ENCODE measurements at regions not wholly inside any gene's neighbourhood (a gene's known extent, or its start where the extent isn't known, plus 50 kb on each side); places are given as distances from the start of the nearest gene placed in this dataset.

DNA sequence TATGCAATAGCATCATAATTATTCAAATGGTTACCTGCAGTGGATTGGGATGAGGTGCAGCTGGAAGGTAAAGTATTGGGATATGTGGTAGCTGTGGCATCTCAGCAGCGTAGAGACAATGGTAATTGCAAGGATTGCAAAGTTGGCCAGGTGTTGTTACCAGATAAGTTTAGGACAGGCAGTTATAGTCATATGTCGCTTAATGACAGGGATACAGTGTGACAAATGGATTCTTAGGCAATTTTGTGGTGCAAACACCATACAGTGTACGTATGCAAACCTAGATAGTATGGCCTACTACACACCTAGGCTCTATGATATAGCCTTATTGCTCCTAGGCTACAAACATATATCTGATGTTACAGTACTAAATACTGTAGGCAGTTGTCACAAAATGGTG lies 163.5 kb upstream of the LYZL2 start:
- over 99% methylated on average over 3 of the region's 3 CpGs for WGBS
- intact Hi-C loops (cut with DNase I), result no loop called here
- ATAC-seq (no peak), DNase-seq (no peak)
- H3K4me3 ChIP-seq (ENCODE audit: low read length), result no peak overlapping the region
- no peak overlapping the region for H3K27ac ChIP-seq (ENCODE audit: low read length)
- no peaks in the 10 kb centered on the region for H3K4me1 ChIP-seq (ENCODE audit: control insufficient read depth, insufficient read depth, low read length)
- no peaks in the 10 kb centered on the region for H3K27me3 ChIP-seq (ENCODE audit: control insufficient read depth, insufficient read depth)
- no peaks in the 10 kb centered on the region for H3K9me3 ChIP-seq (ENCODE audit: control insufficient read depth, low read length)

DNA sequence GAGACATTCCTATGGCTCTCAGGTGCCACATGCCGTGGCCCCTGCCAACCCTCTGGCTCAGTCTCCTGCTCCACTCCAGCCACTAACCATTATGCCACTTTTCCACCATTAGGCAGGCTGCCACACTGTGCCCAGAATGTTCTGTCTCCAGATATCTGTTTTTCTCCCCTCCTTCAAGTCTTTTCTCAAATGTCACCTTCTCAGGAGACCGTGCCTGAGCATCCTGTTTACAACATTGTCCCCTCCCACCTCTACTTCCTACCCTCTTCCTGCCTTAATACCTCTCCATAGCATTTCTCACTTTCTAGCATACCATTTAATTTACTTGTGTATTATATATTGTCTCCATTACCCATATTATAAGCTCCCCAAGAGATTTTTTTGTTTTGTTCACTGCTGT lies 162.5 kb upstream of the LYZL2 start:
- no peak overlapping the region for H3K27ac ChIP-seq (ENCODE audit: low read length)
- intact Hi-C loops (cut with DNase I), result no loop called here
- WGBS, result 80% methylated on average over 2 of the region's 2 CpGs
- no peaks in the 10 kb centered on the region for H3K9me3 ChIP-seq (ENCODE audit: control insufficient read depth, low read length)
- H3K4me1 ChIP-seq (ENCODE audit: control insufficient read depth, insufficient read depth, low read length), result no peaks in the 10 kb centered on the region
- no peak for DNase-seq
- ATAC-seq, result no peak
- H3K4me3 ChIP-seq (ENCODE audit: low read length), result no peak overlapping the region
- H3K27me3 ChIP-seq (ENCODE audit: control insufficient read depth, insufficient read depth), result no peaks in the 10 kb centered on the region

DNA sequence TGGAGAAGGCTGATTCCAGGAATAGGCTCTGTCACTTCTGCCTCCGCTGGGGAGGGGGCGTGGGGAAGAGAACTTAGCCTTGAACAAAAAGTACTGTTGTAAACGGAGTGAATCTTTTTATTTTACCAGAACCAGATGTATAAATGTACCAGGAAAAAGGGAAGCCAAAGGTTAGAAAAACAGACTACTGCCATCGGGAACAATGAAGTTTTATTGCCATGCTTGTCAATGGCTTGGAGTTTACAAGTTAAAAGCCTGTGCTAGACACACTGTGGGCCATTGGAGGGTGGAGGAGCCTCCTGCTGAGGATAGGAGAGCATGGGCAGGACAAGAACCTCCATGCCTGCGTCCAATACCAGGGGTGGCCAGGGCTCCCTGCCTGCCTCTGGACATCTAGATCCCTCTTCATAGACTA lies 161.7 kb upstream of the LYZL2 start:
- intact Hi-C loops (cut with DNase I), result no loop called here
- ATAC-seq (no peak), DNase-seq (no peak)

DNA sequence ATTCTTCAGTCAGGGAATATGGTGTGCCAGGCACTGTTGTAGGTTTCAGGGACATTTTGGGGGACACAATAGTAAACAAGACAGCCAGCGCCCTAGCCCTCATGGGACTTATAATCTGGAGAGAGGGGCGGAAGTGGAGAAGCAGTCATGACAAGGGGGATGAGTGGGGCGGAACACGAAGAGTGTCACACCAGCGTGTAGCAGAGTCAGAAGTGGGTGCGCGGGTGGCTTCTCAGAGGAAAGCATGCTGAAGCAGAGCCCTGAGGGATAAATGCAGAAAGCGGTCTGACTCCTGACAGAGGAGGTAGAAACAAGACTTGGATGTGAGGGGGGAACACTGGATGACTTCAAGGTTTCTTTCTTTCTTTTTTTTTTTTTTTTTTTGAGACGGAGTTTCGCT lies 160.3 kb upstream of the LYZL2 start:
- no peak overlapping the region for H3K27ac ChIP-seq (ENCODE audit: low read length)
- H3K4me1 ChIP-seq (ENCODE audit: control insufficient read depth, insufficient read depth, low read length), result no peaks in the 10 kb centered on the region
- H3K27me3 ChIP-seq (ENCODE audit: control insufficient read depth, insufficient read depth), result no peaks in the 10 kb centered on the region
- WGBS, result 96% methylated on average over 9 of the region's 10 CpGs
- no peak overlapping the region for H3K4me3 ChIP-seq (ENCODE audit: low read length)
- intact Hi-C loops (cut with DNase I), result loop anchor here (10.0 kb wide), 5 partner anchors 235 to 695 kb away; partner anchors contain the start of genes ZEB1 (in 1 of the 4) and ZNF438 (in 1 of the 4)
- ATAC-seq (no peak), DNase-seq (no peak)
- no peaks in the 10 kb centered on the region for H3K9me3 ChIP-seq (ENCODE audit: control insufficient read depth, low read length)

More for the DNA sequence above, 161.7 kb upstream of the LYZL2 start:
- H3K4me1 ChIP-seq (ENCODE audit: control insufficient read depth, insufficient read depth, low read length), result no peaks in the 10 kb centered on the region
- no peak overlapping the region for H3K4me3 ChIP-seq (ENCODE audit: low read length)
- no peaks in the 10 kb centered on the region for H3K27me3 ChIP-seq (ENCODE audit: control insufficient read depth, insufficient read depth)
- WGBS, result 76% methylated on average over 5 of the region's 5 CpGs
- H3K9me3 ChIP-seq (ENCODE audit: control insufficient read depth, low read length), result no peaks in the 10 kb centered on the region
- H3K27ac ChIP-seq (ENCODE audit: low read length), result no peak overlapping the region

DNA sequence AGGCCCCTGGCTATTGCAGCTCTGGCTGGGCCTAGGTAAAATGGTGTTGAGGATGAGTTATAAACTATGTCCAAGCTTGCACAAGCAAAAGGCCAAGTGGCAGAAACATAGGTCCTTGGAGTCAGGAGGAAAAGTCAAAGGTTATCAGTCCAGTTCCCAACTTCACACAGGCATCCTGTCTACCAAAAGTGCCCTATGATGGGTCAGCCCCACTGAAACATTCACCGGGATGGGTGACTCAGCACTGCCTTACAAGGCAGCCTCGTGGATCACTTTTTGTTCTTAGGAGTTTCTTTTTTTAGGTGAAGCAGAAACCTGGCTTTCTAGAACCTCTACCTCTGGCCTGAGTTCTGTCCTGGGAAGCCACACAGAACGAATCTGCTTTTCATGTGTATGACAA lies 158.8 kb upstream of the LYZL2 start:
- no peaks in the 10 kb centered on the region for H3K9me3 ChIP-seq (ENCODE audit: control insufficient read depth, low read length)
- H3K27ac ChIP-seq (ENCODE audit: low read length), result no peak overlapping the region
- WGBS, result 66% methylated on average over 3 of the region's 3 CpGs
- no peaks in the 10 kb centered on the region for H3K27me3 ChIP-seq (ENCODE audit: control insufficient read depth, insufficient read depth)
- ATAC-seq (no peak), DNase-seq (no peak)
- no peaks in the 10 kb centered on the region for H3K4me1 ChIP-seq (ENCODE audit: control insufficient read depth, insufficient read depth, low read length)
- intact Hi-C loops (cut with DNase I), result loop anchor here (10.0 kb wide), 5 partner anchors 236 to 696 kb away; partner anchors contain the start of genes ZEB1 (in 1 of the 4) and ZNF438 (in 1 of the 4)
- no peak overlapping the region for H3K4me3 ChIP-seq (ENCODE audit: low read length)

DNA sequence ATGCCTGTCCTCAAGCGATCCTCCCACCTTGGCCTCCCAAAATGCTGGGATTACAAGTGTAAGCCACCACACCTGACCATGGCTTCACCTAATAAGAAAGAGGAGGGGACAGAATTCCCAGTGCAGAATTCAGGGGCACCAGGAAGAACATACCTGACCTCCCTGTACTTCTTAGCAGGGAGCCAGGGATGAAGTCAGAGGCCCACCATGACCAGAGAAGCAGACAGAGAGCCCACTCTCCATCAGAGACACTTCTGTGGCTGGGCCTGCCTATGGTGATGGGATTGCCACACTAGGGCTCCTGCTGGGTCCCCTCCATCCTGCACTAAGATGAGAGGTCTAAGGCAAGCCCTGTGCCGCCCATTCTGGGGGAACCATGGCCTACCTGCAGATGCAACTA lies 157.4 kb upstream of the LYZL2 start:
- ATAC-seq (no peak), DNase-seq (no peak)
- Histone ChIP-seq H3K4me1 (ENCODE audit: control insufficient read depth, insufficient read depth, low read length) (no peaks in the 10 kb centered on the region), H3K27me3 (ENCODE audit: control insufficient read depth, insufficient read depth) (no peaks in the 10 kb centered on the region), H3K4me3 (ENCODE audit: low read length) (no peak overlapping the region), H3K9me3 (ENCODE audit: control insufficient read depth, low read length) (no peaks in the 10 kb centered on the region), H3K27ac (ENCODE audit: low read length) (no peak overlapping the region)
- intact Hi-C loops (cut with DNase I), result loop anchor here (10.0 kb wide), 5 partner anchors 238 to 698 kb away; partner anchors contain the start of genes ZEB1 (in 1 of the 4) and ZNF438 (in 1 of the 4)
- 97% methylated on average over 2 of the region's 2 CpGs for WGBS

DNA sequence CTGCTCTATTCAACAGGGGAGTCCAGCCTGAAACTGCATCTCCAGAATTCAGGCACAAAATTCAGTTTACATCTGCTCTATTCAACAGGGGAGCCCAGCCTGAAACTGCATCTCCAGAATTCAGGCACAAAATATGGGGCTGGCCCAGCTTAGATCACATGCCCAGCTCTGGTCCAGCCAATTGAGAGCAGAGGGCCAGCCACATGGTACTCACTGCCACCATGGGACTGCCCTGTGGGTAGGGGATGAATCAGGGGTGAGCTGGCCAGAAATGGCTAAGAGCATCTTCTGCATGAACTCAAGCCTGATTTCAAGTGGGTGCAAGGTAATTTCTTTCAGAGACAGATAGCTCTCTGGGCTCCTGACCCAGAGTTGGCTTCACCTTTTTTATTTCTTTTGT lies 156.6 kb upstream of the LYZL2 start:
- no peak overlapping the region for H3K27ac ChIP-seq (ENCODE audit: low read length)
- intact Hi-C loops (cut with DNase I), result loop anchor here (10.0 kb wide), 5 partner anchors 239 to 699 kb away; partner anchors contain the start of genes ZEB1 (in 1 of the 4) and ZNF438 (in 1 of the 4)
- H3K4me1 ChIP-seq (ENCODE audit: control insufficient read depth, insufficient read depth, low read length), result no peaks in the 10 kb centered on the region
- H3K4me3 ChIP-seq (ENCODE audit: low read length), result no peak overlapping the region
- H3K27me3 ChIP-seq (ENCODE audit: control insufficient read depth, insufficient read depth), result no peaks in the 10 kb centered on the region
- ATAC-seq (no peak), DNase-seq (no peak)
- H3K9me3 ChIP-seq (ENCODE audit: control insufficient read depth, low read length), result no peaks in the 10 kb centered on the region

DNA sequence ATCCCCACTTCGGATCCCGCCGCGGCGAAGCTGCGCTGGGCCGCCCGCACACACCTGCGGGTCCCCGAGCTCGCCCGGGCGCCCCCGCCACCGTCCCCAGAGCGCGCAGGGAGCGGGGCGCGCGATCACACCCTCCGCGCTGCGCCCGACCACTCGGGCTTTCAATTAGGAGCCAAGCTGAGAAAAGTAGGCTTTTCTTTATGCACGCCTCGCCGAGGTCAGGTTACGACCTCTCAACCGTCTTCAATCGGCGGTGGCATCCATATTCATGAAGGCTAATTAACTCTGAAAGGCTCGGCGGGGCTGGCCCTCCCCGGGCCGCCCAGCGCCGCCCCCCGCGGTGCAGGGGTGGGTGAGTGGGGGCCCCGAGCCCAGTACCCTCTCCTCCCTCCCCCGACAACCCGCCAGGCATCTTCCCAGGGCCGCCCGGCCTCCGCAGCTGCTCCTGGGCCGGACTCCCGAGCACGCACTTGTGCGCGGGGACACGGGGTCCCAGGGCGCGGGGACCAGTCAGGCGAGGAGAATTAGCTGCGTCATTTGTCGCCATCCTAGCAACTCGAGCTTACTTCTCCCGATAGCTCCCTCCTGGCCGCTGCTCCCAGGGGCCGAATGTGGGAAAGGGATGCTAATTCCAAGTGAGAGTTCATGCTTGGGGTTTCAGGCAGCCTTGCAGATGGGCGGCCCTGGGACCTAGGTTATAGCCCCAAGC lies 155.5 kb upstream of the LYZL2 start:
- Histone ChIP-seq H3K9me3 (ENCODE audit: control insufficient read depth, low read length) (no peaks in the 10 kb centered on the region), H3K4me1 (ENCODE audit: control insufficient read depth, insufficient read depth, low read length) (no peaks in the 10 kb centered on the region), H3K4me3 (ENCODE audit: low read length) (peak overlapping the region; percentile 90), H3K27me3 (ENCODE audit: control insufficient read depth, insufficient read depth) (no peaks in the 10 kb centered on the region), H3K27ac (ENCODE audit: low read length) (peak overlapping the region; percentile 91)
- 1% methylated on average over 63 of the region's 63 CpGs for WGBS
- DNase-seq (peak; percentile 87 to 94 (median 93)), ATAC-seq (peak; percentile 90)
- intact Hi-C loops (cut with DNase I), result loop anchor here (5.0 to 10.0 kb wide), 6 partner anchors 240 to 700 kb away; partner anchors contain the start of genes ZEB1 (in 2 of the 4) and ZNF438 (in 1 of the 4)

DNA sequence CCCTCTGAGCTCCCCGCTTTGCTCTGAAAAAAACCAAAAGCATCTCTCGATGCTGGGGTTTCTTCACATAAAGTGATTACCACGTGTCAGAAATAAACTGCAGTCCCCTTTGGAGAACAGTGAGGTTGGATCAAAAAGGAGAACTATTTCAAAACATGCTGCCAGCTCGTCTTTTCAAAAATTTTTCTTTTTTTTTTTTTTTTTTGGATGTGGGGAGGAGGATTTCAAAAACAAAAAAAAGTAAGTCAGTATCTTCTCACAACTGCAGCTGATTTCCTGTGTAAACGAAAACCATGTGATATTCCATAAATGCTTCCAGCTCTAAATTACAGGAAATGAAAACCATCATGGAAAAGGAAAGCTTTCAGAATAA lies 155.0 kb upstream of the LYZL2 start:
- no peaks in the 10 kb centered on the region for H3K27me3 ChIP-seq (ENCODE audit: control insufficient read depth, insufficient read depth)
- intact Hi-C loops (cut with DNase I), result loop anchor here (5.0 to 10.0 kb wide), 6 partner anchors 240 to 700 kb away; partner anchors contain the start of genes ZEB1 (in 2 of the 4) and ZNF438 (in 1 of the 4)

DNA sequence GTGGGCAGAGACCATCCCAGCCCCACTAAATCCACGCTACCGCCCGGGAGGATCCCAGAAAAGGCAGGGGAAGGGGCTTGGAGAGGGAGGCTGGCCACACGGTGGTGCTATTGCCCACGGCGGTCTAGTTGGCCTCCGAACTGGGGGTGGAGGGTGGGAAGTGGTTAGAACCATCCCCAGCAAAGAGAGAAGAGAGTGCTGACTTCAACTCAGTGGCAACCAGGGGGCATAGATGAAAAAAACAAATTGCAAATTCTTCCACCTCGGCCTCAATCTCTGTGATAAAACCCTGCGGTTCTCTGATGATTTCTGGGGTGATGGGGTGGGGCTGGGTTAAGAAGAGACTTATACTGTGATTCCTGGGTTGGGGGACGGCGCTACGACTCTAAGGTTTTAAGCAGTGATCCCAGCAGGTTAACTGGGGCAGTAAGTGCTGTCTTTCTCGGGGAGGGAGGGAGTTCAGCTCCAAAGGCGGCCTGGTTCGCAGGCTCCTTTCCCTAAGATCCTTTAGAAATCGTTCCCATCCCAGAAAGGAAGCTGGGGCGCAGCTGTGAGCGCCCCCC lies 154.5 kb upstream of the LYZL2 start:
- Histone ChIP-seq H3K27ac (ENCODE audit: low read length) (peak overlapping the region; percentile 86), H3K4me1 (ENCODE audit: control insufficient read depth, insufficient read depth, low read length) (no peaks in the 10 kb centered on the region), H3K9me3 (ENCODE audit: control insufficient read depth, low read length) (no peaks in the 10 kb centered on the region), H3K4me3 (ENCODE audit: low read length) (peak overlapping the region; percentile 90), H3K27me3 (ENCODE audit: control insufficient read depth, insufficient read depth) (no peaks in the 10 kb centered on the region)
- peak; percentile 89 to 96 (median 95) for DNase-seq
- intact Hi-C loops (cut with DNase I), result loop anchor here (5.0 to 10.0 kb wide), 6 partner anchors 241 to 701 kb away; partner anchors contain the start of genes ZEB1 (in 2 of the 4) and ZNF438 (in 1 of the 4)
- peak; percentile 86 to 88 for ATAC-seq
- WGBS, result under 1% methylated on average over 18 of the region's 18 CpGs

More for the DNA sequence above, 155.0 kb upstream of the LYZL2 start:
- 0% methylated on average over 5 of the region's 5 CpGs for WGBS
- Histone ChIP-seq H3K4me3 (ENCODE audit: low read length) (peak overlapping the region; percentile 90), H3K27ac (ENCODE audit: low read length) (peak overlapping the region; percentile 91), H3K9me3 (ENCODE audit: control insufficient read depth, low read length) (no peaks in the 10 kb centered on the region), H3K4me1 (ENCODE audit: control insufficient read depth, insufficient read depth, low read length) (no peaks in the 10 kb centered on the region)
- DNase-seq, result no peak
- ATAC-seq, result peak in 1 of 2 donors; percentile 28

Measured in right cardiac atrium (tissue), 5 donors.